NT2/D1 (cell line): ENCODE measurements at regions not wholly inside any gene's neighbourhood (a gene's known extent, or its start where the extent isn't known, plus 50 kb on each side); places are given as distances from the start of the nearest gene placed in this dataset.

Source experiments
- SUZ12 ChIP-seq: IDR thresholded peaks from 2 replicates; pipeline ENCODE4 v1.6.1; 2011; ENCODE audit not compliant: insufficient read length, insufficient read depth; ENCODE audit errors: extremely low read depth
- ZNF274 ChIP-seq: IDR thresholded peaks from 2 replicates; pipeline ENCODE4 v1.6.1; 2011; ENCODE audit warnings: mild to moderate bottlenecking, low read depth, low read length

- TF ChIP-seq SUZ12 (no peak), ZNF274 (no peak)
These were observed 101.9 kb upstream of the COL5A1 start for GRCh38 chr9:134539586-134540194.
